Activated CD4-positive, alpha-beta T cell treated with anti-CD3 and anti-CD28 coated beads for 48 hours (primary cell): ENCODE measurements at regions not wholly inside any gene's neighbourhood (a gene's known extent, or its start where the extent isn't known, plus 50 kb on each side); places are given as distances from the start of the nearest gene placed in this dataset.

Experiments used
- DNase-seq: peaks from one replicate; pipeline ENCODE4 v3.0.0-alpha.2; 2020

DNA sequence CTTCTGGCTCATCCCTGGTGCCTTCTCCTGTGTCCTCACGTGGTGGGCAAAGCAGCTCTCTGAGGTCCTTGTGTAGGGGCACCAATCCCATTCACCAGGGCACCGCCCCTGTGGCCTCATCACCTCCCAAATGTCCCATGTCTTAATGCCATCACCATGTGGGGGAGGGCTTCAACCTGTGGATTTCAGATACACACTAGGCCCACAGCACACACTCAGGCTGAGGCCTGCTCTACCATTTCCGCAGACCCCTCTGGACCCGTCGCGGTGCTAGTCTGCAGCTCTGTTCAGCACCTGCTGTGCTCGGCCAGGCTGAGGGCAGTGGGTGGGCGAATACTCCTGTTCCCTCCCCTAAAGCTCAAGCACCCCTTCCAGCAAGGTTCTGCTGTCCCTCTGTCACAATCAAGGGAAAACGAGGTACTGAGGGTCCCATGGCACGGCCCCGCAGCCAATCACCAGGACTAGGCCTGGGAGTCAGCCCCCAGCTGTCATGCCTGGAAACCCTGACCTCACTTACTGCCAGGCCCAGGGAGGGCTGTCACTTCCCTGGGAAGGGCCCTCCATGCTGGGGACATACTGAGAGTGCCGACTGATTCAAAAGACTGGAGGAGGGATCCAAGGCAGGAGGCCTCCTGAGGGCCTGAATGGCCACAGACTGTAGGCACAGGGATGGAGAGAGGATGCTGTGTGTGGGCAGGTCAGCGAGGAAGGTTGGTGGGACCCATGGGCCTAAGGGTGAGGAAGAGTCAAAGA is 123.8 kb upstream of the RET start:
- no peak for DNase-seq

DNA sequence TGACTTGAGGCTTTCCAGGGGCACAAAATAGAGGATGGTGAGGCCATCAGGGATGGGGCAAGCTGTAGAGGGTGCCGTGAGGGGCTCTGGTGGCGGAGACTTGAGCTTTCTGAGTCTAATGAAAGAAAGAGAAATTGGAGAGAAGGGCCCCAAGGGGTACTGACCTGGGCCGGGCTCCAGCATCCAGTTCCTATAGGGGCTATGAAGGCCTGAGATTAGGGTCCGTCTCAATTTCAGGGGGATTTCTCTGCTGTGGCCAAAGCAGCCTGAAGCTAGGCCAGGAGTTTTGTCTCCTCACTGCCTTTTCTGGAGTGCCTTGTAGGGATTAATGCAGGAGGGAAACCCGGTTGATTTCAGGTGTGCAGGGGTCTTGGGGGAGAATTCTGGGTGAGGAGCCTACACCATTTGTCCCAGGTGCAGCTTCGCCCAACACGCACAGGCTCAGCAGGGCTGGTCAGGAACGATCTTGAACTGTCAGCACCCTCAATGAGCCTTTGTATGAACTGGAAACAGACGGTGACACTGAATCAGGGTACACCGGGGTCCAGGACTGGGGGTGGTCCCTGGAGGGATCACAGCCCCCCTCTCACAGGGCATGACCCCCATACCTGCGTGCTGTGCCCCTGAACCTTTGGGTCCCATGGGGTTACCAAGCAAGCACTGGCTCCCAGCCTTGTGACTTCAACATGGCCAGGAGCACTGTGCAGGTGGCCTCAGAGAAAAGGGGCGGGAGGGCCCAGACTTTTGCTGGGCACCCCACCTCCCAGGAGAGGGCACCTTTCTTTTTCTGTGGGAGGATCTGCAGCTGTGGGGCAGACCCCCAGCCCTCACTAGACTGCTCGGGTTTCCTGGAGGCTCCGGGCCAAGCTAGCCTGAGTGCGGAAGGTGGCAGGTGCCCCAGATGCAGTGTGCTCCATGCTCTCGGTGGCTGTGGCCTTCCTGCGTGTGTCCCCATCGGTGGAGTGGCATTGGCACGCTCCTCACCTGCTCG is 122.9 kb upstream of the RET start:
- no peak for DNase-seq

DNA sequence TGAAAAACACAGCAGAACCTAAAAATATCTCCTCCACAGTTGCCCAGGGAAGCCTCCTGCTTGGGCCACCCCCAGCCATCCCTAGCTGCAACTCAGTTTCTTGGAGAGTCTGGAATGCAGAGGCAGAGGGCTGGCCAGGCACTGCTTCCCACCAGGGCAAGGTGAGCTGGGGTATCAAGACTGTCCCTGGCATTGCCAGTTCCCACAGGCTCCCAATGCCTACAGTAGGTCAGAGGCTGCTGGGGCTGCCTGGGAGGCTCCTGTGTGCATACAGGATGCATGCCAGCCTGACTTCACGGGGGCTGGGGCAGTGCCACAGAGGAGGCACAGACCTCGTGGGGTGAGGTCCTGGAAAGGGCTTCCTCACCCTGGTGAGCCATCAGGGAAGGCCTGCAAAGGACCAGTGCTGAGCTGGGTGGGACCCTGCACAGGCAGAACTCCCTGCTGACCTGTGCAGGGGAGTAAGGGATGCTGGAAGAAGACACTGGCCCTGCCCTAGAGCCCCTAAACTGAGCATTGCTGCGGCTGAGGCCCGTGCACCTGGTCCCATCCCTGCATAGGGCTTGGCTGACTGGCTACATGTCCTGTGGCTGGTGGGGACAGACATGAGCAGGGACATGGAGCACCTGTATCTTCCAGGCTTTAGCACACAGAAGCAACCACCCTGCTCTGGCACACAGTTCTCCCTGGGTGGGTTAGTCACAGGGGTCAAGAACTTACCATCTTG is 121.9 kb upstream of the RET start:
- DNase-seq = no peak

DNA sequence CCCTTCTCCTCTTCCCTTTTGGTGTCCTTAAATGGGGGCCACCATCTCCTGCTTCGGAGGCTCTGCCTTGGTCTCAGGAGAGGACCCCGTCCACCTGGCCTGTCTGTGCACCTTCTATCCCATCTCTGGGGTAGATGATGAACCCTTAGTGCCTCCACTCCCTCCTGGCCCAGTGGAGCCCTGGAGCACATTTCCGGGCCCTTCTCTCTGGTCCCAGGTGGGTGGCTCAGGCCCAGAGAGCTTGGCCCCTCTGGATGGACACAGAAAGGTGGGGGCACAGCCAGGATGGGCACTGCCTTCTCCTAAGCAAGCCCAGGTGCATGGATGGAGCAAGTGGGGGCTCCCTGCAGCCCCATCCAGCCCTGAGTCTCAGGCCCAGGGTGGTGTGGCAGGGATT is 121.4 kb upstream of the RET start:
- DNase-seq = no peak

DNA sequence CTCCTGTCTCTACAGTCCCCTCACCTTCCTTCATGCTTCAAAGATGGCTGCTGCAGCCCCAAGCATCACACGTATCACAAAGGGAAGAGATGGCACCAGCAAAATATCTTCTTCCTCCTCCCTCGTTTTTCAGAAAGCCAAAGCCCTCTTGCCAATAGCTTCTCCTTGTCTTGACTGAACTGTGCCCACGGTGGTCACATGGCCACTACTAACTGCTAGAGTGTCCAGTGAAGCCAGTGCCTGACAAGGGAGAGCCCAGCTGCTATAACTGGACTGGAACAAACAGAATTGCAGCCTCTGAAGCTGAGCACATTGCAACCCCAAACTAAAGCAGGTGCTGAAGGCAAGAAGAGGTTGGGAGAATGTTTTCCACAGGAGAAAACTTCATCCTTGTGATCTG is 120.8 kb upstream of the RET start:
- DNase-seq = no peak

DNA sequence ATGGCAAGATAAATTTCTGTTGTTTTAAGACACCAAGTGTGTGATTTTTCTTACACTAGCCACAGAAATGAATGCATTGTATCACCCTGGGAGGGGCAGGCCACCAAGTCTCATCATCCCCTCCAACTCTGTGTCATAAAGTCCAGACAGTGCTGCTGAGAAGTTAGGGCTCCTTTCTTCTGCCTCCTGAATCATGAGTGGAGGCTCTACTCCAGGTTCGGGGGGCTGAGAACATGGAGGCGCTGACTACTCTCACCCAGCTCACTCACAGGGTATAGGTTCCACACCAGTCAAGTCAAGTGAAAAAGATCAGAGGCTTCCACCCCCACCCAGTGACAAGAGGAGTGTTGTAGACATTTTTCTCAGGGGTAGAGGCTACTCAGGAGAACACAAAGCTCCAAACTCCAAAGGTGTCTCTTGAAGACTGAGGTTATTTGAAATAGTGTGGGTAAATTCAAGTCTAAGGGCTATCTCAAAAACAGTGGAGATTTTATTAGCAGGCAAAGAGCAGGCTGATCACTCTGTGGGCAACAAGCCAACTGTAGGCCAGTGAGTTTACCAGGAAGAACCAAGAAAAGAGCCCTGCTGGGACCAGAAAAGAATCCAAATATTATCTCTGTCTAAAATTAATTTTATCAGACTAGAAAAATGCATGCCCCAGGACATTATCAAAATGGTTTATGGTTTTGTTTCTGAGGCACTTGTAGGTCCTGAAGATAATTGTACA is 118.6 kb upstream of the RET start:
- no peak for DNase-seq

DNA sequence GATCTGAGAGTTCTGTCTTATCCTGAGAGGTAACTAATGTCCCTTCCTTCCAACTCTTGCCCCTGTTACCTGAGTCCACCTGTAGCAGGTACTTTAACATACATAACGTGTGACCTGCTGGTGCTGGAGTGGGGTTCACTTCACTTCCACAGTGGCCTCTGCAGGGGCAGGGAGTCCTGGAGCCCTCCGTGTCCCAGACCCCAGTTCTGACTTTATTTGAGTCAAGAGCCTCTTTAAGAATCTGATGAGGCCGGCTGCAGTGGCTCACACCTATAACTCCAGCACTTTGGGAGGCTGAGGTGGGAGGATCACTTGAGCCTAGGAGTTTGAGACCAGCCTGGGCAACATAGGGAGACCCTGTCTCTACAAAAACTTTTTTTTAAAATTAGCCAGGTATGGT is 117.0 kb upstream of the RET start:
- DNase-seq = no peak

DNA sequence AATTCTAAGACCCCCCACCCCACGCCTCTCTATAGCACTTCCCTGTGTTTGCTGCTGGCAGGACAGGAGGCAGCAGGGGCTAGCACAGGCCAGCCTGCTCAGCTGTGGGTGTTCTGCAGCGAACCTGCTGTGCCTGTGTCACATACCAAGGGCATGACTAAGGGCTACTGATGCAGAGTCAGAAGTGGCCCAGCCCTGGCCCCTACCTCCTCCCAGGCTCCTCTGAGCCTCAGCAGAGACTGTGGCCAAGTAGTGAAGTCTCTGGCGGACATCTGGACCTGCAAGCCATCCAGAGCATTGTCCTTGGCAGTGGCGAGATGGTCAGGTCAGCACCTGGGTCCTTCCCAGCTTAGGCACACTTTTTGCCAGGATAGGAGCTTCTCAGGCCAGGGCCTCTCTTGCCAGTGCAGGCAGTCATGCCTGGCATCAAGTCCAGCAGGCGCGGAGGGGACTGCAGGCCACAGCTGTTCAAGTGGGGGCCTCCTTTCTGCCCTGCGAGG is 116.3 kb upstream of the RET start:
- DNase-seq = no peak

DNA sequence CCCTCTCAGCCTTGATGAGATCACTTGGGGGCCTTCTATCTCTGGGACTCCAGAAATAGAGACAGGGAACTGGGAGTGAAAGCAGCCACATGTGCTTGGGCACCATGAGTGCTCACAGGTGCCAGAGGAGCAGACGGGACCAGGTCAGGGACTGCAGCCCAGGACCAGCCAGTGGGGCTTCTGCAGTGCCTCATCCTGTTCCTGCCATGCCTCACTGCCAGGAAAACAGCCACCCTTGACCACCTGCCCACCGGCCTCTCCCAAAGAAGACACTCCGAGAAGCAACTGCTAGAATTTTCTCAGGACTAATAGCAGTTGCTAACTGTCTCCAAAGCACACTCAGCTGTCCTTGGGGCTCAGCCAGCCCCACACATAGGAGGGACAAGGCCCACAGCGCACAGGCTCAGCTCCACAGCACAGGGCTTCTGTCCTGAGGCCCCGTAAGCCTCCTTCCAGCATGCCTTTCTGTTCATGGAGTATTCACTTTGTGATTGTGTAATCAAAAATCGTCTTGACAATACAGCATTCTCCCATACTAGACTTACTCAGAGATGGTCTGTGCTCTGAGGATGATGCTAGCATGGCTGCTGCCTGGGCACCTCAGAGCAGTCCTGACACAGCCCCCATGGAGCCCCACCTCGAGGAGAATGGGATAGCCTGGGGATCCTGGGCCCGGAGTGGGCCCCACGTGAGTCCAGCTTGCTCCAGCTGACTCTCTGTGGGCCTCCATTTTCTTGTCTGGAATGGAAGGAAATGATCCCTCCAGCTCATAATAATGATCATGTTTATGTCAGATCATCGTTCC is 115.7 kb upstream of the RET start:
- no peak for DNase-seq

DNA sequence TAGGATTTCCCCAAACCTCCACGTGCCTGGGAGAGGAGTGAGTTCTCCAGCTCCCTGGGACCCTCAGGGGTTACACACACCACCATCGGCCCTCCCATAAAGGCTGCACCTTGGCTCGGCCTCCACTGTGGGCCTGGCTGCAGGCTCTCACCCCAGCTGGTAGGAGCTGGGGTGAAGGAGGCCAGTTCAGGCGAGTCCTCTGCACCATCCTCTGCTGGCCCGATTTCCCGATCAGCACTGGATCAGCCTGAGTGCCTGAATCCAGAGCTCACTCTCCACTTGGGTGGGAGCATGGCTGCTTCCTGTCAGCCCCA is 115.1 kb upstream of the RET start:
- DNase-seq = no peak

DNA sequence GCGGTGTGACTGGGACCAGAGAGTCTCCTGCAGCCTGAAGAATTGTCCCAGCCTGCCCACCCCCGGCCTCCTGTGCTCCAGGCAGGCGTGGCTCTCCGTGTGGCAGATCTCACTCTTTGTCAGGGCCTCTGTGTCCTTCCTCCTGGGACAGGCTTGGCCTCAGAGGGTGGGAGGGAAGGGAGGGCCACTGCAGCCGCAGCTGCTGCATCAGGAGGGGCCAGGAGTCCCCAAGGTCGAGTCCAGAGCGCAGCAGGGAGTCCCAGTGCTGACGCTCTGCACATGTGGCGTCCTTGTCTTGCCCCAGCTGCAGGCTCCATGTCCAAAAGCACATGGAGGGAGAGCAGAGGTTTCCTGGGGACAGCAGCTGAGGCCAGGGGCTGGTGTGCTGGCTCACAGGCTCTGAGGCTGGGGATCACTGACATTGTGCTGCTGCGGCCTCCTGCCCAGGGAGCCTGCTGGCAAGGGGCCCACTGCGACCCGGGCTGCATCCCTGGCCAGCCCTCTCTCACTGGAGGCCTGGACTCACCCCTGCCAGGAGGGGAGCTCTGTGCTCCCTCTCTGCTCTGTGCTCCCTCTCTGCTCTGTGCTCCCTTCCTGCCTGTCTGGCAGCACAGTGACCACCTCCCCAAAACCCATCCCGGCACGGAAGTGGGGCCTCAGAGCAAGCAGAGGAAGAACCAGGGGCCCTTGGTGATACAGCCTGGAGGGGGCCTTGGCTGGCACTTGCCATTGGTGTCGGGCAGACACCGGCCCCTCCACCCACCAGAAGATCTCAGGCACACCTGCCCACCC is 114.6 kb upstream of the RET start:
- no peak for DNase-seq

DNA sequence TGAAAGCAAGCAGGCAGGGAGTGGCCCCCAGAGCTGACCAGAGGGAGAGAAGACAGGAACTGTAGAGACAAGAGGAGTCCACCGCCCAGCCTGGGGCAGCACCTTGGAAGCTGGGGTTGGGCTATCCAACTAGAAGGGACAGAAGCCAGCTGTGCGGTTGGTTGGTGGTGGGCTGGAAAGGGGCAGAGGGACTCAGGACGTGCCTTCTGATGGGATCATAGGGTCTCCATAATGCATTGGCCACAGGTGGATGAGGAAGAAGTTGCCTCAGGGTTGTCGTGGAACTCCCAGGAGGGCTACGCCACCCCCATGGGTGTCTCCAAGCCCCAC is 114.0 kb upstream of the RET start:
- no peak for DNase-seq

DNA sequence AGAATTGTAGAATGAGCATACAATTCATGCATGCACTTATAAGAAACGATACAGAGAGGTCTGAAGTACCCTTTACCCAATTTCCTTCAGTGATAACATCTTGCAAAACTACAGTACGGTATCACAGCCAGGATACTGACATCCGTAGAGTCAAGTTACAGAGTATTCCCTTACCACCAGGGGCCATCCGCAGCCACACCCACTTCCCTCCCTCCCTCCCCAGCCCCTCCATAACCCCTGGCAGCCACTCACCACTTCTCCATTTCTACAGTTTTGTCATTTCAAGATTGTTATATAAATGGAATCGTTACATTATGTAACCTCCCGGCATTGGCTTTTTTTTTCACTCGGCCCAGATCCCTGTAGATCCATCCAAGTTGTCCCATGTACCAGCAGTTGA is 113.6 kb upstream of the RET start:
- DNase-seq = no peak

DNA sequence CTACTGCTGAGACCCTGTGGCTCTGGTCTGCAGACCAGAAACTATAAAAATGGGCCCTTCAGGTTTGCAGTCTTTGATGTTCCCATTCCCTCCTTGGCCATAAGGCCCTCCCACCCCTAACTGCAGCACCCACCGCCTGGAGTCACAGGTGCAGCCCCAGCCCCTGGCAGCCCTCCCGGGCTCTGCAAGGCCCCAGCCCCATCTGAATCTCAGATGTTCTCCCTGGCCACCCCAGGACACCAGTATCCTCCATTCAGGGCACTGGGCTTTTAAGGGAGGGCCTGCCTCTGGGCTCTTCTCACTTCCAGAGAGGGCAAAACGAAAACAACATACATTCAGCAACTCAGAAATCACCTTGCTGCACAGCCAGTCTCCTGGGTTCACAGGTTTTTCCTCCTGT is 107.7 kb upstream of the RET start:
- DNase-seq = no peak

DNA sequence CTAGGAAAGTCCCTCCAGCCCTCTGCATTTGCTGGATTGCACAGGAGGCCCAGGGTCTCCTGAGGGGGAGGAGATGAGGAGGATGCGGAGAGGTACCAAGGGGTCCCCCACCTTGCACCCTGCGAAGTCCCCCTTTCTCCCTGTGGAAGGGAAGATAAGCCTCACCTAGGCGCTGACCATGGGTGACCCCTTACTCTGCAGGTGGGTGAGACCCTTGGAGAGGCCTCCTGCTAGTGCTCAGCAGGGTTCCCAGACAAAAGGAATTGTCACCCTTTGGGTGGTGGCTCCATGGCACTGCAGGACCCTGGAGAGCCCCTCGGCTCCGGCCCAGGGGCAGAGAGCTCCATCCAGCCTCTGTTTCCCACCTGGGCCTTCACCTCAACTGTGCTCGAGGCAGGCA is 107.0 kb upstream of the RET start:
- no peak for DNase-seq

DNA sequence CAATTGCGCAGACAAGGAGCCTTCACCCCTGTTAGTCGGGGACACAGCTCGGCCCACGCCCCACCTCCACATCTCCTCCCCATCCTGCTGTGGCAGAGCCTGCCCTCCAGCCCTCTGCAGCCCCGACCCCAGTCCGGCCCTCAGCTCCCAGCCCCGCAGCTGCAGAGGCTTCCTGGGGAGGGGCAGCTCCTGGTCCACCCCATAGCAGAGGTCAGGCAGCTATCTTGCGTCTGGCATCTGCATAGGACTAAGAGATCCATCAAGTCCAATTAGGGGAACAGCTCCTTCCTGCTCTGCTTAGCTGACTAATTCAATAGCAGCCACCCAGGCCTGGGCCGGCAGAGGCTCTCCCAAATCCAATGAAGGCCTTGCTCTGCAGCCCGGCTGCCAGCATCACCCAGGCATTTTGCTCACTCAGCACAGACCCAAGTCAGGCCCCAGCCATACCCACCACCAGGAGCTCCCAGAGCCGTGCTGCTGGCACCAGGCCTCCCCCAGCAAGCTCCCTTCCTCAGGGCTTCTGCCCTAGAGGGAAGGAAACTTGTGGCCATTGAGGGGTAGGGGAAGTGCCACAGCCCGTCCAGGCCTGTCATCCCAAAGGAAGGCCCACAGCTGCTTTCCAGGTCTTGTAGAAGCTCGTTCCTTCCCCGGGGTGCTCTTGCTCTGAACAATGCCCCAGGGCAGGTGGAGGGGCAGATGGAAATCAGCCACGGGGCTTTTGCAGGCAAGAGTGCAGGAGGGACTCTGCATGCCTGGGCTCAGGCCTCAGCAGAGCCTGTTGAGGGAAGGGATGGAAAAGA is 106.2 kb upstream of the RET start:
- DNase-seq = no peak

DNA sequence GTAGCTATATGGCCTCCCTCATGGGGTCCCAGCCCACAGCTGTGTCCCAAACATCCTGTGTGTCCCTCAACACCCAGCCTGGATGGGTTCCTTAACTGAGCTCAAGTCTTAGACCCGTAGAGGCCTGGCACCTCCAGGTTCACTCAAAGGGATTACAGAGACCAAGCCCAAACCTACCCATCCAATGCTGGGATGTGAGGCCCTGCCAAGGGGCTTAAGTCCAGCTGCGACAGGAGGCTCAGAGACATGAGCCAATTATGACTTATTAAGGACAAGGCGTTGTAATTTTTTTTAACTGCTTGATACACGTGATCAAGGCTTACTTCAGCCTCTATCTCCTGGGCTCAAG is 105.6 kb upstream of the RET start:
- DNase-seq = no peak

DNA sequence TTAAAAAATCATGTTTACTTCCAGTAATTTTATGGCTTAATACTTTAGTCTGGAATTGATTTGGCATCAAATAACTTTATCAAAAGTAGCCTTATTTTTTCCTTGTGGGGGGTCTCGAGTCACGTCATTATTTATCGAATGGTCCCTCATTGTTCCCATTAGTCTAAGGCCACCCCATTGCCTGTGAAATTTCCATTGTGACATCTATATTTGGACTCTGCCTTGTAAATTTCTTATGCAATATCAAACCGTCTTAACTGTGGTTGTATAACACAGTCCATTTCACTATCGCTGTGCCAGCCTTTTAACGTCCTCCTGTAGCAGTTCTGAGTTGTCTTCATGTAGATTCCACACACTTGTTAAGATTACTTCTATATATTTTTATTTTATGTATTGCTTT is 103.9 kb upstream of the RET start:
- no peak for DNase-seq

DNA sequence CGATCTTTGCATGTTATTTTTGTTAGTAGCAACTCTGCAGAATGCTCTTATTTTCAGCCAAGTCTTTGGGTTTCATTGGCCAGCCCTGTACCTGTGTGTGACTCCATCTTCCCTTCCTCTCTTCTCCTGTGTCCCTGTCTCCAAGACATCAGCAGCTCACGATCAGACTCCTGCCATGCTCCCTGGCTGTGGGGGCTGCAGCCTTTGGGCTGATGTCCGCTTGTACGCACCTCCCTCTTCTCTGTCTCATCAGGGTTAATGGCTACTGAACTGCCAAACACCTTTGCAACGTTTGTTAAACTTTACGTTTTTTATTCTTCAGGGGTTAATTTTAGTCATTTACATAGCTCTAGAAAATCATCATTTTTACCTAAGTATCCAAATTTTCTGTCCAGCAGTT is 103.5 kb upstream of the RET start:
- DNase-seq = no peak

DNA sequence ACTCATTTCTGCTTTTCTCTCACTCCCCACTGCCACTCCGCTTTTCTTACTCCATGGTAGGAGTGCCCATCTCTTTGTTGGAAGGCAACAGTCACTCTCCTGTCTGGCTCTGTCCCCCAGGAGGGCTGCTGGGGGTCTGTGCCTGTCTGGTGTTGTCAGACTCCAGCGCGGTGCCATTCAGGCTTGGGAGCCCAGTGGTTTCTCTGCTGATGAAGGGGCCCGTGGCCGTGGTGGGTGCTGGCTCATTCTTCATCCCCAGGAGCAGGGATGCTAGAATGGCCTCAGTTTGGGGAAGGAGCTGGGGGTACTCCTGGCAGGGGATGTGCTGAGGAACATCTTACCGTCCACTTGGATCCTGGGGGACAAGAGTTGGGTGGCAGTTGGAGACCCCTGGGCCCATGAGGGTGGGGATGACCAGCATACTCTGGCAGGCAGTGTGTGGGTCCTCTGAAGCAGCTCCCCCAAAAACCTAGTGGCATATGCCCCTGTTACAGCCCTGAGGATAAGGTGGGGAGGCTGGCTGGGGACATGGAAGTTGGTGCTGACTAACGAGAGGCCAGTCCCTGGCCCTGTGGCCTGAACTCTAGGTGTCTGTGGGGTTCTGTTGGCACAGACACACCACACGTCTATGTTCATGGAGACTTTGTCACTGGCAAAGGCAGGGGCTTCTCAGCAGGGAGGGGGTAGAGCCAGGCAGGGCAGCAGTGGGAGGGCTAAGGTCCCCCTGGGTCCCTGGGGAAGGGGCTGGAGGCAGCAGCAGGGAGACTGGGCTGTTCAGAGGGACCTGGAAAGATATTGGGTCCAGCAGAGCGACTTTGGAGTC is 102.8 kb upstream of the RET start:
- DNase-seq = no peak
